MCF 10A (cell line): ENCODE measurements at regions not wholly inside any gene's neighbourhood (a gene's known extent, or its start where the extent isn't known, plus 50 kb on each side); places are given as distances from the start of the nearest gene placed in this dataset.

Source experiments
- BruUV-seq: library from RNA; stranded (reverse); fragments of 400-500 nt; replicated peaks from 2 replicates; lab custom pipeline; 2021; lab: Mats Ljungman, UMichigan
- CTCF ChIA-PET: fragments of 300-600 bp; sonication (Branson Sonifier 250); formaldehyde crosslinking; extraction: SDS; loops from one replicate; lab custom pipeline; 2021; ENCODE audit warnings: antibody characterized with exemption, inconsistent platforms; lab: Yijun Ruan, JAX
- POLR2A ChIA-PET: fragments of 300-600, 350-650 bp; sonication (Branson Sonifier 250); formaldehyde crosslinking; extraction: SDS; loops from one replicate; lab custom pipeline; 2020; ENCODE audit warnings: antibody characterized with exemption, inconsistent platforms; lab: Yijun Ruan, JAX
- DNase-seq: peaks from one replicate; pipeline ENCODE4 v3.0.0-alpha.2; 2018; ENCODE audit not compliant: unreplicated experiment
- H3K27ac Mint-ChIP-seq: one replicate; pipeline ENCODE4 v1.8.0; 2022; ENCODE audit warnings: mild to moderate bottlenecking, low read depth, mixed read lengths; ENCODE audit not compliant: unreplicated experiment
- H3K27me3 Mint-ChIP-seq: one replicate; pipeline ENCODE4 v1.8.0; 2022; ENCODE audit warnings: mixed read lengths; ENCODE audit not compliant: insufficient read depth, unreplicated experiment
- H3K36me3 Mint-ChIP-seq: one replicate; pipeline ENCODE4 v1.8.0; 2022; ENCODE audit warnings: mild to moderate bottlenecking, moderate library complexity, mixed read lengths; ENCODE audit not compliant: insufficient read depth, unreplicated experiment
- H3K4me1 Mint-ChIP-seq: one replicate; pipeline ENCODE4 v1.8.0; 2022; ENCODE audit warnings: mixed read lengths; ENCODE audit not compliant: insufficient read depth, unreplicated experiment
- H3K4me3 Mint-ChIP-seq: one replicate; pipeline ENCODE4 v1.8.0; 2022; ENCODE audit warnings: mild to moderate bottlenecking, moderate library complexity, mixed read lengths; ENCODE audit not compliant: unreplicated experiment
- H3K9me3 Mint-ChIP-seq: one replicate; pipeline ENCODE4 v1.8.0; 2022; ENCODE audit warnings: mixed read lengths; ENCODE audit not compliant: unreplicated experiment
- CTCF ChIP-seq: fragments of 200-600 bp; IDR thresholded peaks from one replicate; pipeline ENCODE4 v1.8.0; 2022; ENCODE audit warnings: antibody characterized with exemption, mild to moderate bottlenecking; ENCODE audit not compliant: unreplicated experiment
- intact Hi-C: fragments of 100-400 bp; cut with micrococcal nuclease; formaldehyde crosslinking; loops from 2 replicates; pipeline ENCODE4 v1.14.1; 2022

DNA sequence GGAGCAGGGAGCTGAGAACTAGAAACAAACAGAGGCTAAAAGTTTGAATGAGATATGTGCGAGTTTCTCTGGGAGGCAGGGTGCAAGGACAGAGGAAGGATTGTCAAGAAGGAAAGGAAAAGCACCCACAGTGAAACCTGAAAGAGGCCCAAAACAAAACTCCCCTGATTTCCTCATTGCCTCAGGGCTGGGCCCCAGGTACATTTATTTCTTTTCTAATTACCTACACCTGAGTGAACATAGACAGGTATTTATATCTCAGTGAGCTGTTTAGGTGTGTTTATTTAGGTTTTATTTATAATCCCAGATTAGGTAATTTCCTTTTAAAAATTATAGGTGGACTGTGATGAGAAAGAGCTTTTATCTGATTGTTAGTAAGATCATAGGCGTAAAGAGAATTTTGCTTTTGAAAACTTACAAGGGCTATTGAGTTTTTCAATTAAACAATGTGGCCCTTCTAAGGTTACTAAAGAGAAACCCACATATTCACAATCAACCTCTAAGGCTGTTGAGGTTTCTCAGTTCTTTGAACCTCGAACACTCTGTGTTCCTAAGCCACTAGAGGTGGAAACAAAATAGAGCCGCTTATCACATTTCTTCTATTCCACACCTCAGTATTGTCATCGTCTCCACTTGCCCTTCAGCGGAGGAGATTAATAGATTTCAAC lies 344.8 kb downstream of the ZNF608 start:
- TF ChIP-seq CTCF, result no peak
- peak overlapping the region; percentile 92 for H3K27ac Mint-ChIP-seq
- no peaks in the 10 kb centered on the region for H3K9me3 Mint-ChIP-seq
- no peaks in the 10 kb centered on the region for H3K36me3 Mint-ChIP-seq
- peaks cover 15% of the 10 kb centered on the region for H3K4me1 Mint-ChIP-seq
- ChIA-PET CTCF (interaction anchor here (0.6 to 1.0 kb wide), 3 partner anchors 9 to 297 kb away, joined by 3 read pairs; no protein-coding TSS in a partner anchor), POLR2A (interaction anchor here (1.0 to 1.5 kb wide), 4 partner anchors 24 to 269 kb away, joined by 3 to 4 read pairs (median 4); no protein-coding TSS in a partner anchor)
- H3K27me3 Mint-ChIP-seq, result no peaks in the 10 kb centered on the region
- DNase-seq, result peak; percentile 9
- H3K4me3 Mint-ChIP-seq, result no peak overlapping the region
- intact Hi-C loops, result no loop called here
- BruUV-seq, result TSS peak; percentile 99

- Mint-ChIP-seq H3K27ac (no peak overlapping the region), H3K27me3 (no peaks in the 10 kb centered on the region), H3K36me3 (no peaks in the 10 kb centered on the region), H3K4me1 (peaks cover 15% of the 10 kb centered on the region), H3K4me3 (no peak overlapping the region), H3K9me3 (no peaks in the 10 kb centered on the region)
- no peak for TF ChIP-seq CTCF
- ChIA-PET CTCF (interaction anchor here (0.5 to 0.7 kb wide), 2 partner anchors 9 to 1976 kb away, joined by 3 read pairs; no protein-coding TSS in a partner anchor), POLR2A (no interaction called here)
- no TSS peak for BruUV-seq
- intact Hi-C loops, result no loop called here
- no peak for DNase-seq
Measured at GRCh38 chr5:124399426-124399961, 346.9 kb downstream of the ZNF608 start.

DNA sequence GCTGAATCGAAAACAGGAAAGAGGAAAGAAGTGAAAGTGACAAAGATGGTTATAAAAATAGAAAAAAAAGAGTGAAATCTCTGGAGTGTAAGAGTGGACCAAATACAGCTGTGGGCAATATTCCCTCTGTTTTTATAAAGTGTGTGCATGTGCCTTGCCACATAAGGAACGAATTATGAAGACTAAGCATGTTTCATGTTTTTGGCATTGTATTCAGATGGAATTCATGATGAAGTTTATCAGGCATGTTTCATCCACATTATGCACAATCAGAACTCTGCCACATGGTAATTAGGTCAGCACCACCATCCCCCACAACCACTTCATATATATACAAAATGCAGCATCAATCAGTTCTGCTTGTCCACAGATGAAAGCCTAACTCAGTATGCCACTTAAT lies 348.0 kb downstream of the ZNF608 start:
- ChIA-PET CTCF (no interaction called here), POLR2A (no interaction called here)
- peaks cover 15% of the 10 kb centered on the region for H3K4me1 Mint-ChIP-seq
- H3K9me3 Mint-ChIP-seq, result no peaks in the 10 kb centered on the region
- no peaks in the 10 kb centered on the region for H3K27me3 Mint-ChIP-seq
- DNase-seq, result no peak
- H3K27ac Mint-ChIP-seq, result no peak overlapping the region
- no peaks in the 10 kb centered on the region for H3K36me3 Mint-ChIP-seq
- intact Hi-C loops, result no loop called here
- no peak overlapping the region for H3K4me3 Mint-ChIP-seq
- BruUV-seq, result no TSS peak
- no peak for TF ChIP-seq CTCF

GRCh38 chr5:124397317-124397716 lies 349.1 kb downstream of the ZNF608 start:
- no TSS peak for BruUV-seq
- Mint-ChIP-seq H3K4me1 (peaks cover 6% of the 10 kb centered on the region), H3K27me3 (no peaks in the 10 kb centered on the region), H3K36me3 (no peaks in the 10 kb centered on the region), H3K4me3 (no peak overlapping the region), H3K9me3 (no peaks in the 10 kb centered on the region), H3K27ac (no peak overlapping the region)
- CTCF ChIA-PET, result no interaction called here
- intact Hi-C loops, result no loop called here
- no peak for TF ChIP-seq CTCF
- POLR2A ChIA-PET, result no interaction called here
- DNase-seq, result no peak
